GM12872 (cell line): ENCODE measurements at regions not wholly inside any gene's neighbourhood (a gene's known extent, or its start where the extent isn't known, plus 50 kb on each side); places are given as distances from the start of the nearest gene placed in this dataset.

Experiments used
- TF ChIP-seq, protein P1 (sequence below): IDR thresholded peaks from 3 replicates; pipeline ENCODE4 v1.5.1; 2011; ENCODE audit warnings: low read depth, mild to moderate bottlenecking, low read length, moderate library complexity; ENCODE audit not compliant: insufficient read depth

DNA sequence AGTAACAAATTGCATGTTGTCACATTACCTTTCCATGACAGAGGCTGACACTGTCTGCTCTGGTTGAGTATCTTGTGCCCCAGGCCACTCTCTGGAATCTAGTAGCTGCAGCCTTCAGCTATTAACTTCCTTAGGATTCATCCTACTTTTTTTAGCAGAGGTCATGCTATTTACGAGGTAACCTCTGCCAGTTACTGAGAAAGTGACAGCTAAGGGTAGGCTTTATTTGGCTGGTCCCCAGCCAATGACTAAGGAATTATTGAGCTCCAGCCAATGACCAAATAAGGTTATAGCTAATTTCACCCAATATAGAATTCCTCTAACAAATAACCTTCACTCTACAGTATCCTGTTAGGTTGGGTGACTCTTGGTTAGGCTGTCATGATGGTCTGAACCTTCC, 1361.7 kb downstream of the XPNPEP1 start:
- TF ChIP-seq, protein P1, sequence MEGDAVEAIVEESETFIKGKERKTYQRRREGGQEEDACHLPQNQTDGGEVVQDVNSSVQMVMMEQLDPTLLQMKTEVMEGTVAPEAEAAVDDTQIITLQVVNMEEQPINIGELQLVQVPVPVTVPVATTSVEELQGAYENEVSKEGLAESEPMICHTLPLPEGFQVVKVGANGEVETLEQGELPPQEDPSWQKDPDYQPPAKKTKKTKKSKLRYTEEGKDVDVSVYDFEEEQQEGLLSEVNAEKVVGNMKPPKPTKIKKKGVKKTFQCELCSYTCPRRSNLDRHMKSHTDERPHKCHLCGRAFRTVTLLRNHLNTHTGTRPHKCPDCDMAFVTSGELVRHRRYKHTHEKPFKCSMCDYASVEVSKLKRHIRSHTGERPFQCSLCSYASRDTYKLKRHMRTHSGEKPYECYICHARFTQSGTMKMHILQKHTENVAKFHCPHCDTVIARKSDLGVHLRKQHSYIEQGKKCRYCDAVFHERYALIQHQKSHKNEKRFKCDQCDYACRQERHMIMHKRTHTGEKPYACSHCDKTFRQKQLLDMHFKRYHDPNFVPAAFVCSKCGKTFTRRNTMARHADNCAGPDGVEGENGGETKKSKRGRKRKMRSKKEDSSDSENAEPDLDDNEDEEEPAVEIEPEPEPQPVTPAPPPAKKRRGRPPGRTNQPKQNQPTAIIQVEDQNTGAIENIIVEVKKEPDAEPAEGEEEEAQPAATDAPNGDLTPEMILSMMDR = no peak

DNA sequence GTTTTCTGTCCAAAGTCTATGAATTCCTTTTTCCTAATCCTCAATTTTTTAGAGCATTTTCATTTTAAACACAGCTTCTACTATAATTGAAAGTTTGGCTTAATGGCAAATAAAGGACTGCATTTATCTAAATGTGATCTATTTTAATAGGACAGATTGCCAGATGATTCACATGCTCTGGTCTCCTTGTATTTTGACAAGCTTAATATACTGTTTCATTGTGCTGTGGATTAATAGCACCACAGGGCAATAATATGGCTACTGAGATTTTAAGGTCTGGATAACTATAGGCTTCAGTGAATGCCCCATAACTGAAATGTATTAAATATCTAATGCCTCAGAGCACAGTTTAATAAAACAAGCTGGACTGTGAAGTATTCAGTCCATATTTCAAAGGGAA, 1362.8 kb downstream of the XPNPEP1 start:
- TF ChIP-seq, protein P1 = no peak

DNA sequence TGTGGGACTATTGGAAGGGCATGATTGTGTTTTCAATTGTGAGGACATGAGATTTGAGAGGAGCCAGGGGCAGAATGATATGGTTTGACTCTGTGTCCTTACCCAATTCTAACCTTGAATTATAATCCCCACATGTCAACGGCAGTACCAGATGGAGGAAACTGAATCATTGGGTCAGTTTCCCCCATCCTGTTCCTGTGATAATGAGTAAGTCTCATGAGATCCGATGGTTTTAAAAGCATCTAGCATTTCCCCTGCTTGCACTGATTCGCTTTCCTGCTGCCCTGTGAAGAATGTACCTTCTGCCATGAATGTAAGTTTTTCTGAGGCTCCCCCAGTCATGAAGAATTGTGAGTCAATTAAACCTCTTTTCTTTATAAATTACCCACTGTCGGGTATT, 1367.1 kb downstream of the XPNPEP1 start:
- TF ChIP-seq, protein P1 = no peak

DNA sequence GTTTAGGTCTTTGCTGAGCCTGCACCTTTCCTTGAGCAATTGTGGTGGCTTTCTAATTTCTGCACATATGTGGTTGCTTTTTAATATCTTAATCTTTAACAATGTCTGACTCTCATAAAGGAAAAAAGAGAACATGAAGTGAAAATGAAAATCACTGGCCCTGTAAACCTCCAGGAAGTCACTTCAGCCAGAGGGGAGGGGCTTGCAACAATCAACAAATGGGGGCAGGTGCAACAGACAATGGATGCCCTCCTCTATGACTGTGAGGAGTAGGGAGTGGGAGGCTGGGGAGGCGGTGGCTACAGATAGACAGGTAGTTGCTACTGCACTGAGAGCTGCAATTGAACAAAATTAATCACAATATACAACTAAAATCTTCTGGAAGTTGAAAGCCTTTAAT, 1377.4 kb downstream of the XPNPEP1 start:
- TF ChIP-seq, protein P1 = no peak

DNA sequence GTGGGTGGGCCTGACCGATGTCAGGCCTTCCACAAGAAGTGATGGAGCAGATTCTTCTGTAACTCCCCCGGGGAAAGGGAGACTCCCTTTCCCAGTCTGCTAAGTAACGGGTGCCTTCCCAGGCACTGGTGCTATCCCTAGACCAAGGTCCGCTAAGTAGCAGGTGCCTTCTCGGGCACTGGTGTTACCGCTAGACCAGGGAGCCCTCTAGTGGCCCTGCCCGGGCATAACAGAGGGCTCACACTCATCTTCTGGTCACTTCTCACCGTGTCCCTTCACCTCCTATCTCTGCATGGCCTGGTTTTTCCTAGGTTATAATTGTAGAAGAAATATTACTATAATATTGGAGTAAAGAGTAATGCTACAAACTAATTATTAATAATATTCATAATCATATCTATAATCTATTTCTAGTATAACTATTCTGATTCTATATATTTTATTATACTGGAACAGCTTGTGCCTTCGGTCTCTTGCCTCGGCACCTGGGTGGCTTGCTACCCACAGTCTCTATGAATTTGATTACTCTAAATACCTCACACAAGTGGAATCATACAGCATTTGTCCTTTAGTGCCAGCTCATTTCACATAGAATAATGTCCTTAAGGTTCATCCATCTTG, 1378.7 kb downstream of the XPNPEP1 start:
- TF ChIP-seq, protein P1 = peak; percentile 92

DNA sequence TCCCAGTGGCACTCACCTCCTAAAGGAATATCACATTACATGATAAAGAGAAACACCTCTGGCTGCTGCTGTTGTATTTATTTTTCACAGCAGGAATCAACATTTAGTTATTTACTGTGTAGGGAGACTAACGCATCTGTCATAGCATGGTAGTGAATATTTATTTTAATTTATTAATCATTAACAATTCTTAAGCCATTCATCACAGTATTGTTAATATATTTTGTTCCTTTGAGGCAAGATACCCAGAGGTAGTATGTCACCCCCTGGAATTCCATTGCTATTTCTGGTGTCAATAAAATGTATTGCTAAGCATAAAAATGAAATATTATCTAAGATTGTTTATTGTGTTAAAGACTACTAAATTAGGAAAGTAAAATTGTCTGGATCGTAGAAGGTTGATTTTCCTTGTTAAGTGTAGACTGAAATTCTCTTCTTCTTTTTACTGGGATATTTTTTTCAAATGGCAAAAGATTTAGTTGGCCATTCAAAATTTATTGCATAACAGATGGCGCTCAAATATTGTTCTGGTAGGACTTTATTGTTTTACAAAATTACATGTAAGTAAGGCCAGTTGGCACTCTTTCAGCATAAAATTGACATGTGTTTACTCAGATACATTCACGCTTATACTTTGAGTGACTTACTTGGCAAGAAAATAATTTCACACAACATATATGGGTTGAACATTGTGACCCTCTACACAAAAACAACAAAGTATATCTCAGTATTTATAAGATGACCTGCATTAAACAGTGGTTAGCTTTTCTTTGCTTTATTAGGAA, 1358.7 kb upstream of the SORCS1 start:
- TF ChIP-seq, protein P1 = no peak

DNA sequence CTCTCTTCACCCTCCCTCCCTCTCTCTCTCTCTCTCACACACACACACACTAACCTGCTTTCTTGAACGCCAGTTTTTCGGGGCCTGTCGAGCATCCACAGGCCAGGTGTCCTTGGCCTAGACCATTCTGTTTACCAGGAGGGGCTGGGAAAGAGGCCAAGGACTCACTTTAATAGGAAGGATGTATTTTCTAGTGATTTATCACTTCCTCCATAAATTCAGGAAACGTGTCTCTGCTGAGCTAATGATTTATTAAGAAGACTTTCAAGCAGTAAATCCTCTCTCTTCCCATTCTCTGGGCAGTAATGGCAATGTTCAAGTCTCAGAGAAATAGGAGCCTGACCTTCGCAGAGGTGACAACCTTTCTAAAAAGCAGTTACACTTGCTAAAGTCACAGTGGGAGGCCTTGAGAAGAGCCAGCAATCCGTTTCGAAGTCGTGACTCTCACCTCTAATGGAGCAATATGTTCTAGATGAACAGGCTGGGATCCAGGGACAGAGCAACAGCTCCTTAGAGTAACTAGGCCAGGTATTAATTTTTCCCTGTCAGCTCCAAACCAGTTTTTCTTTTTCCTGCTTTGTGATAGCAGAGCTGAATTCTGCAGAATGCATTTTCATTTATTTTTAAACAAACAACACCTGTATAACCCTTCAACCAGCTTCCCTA, 1357.5 kb upstream of the SORCS1 start:
- TF ChIP-seq, protein P1 = no peak
